ENCODE measurements at regions not wholly inside any gene's neighbourhood (a gene's known extent, or its start where the extent isn't known, plus 50 kb on each side); places are given as distances from the start of the nearest gene placed in this dataset.
"Not testable (repeated sequence)": the region's sequence is repeated elsewhere in the genome, so short reads cannot be mapped to it uniquely, and the experiment has no call there.

DNA sequence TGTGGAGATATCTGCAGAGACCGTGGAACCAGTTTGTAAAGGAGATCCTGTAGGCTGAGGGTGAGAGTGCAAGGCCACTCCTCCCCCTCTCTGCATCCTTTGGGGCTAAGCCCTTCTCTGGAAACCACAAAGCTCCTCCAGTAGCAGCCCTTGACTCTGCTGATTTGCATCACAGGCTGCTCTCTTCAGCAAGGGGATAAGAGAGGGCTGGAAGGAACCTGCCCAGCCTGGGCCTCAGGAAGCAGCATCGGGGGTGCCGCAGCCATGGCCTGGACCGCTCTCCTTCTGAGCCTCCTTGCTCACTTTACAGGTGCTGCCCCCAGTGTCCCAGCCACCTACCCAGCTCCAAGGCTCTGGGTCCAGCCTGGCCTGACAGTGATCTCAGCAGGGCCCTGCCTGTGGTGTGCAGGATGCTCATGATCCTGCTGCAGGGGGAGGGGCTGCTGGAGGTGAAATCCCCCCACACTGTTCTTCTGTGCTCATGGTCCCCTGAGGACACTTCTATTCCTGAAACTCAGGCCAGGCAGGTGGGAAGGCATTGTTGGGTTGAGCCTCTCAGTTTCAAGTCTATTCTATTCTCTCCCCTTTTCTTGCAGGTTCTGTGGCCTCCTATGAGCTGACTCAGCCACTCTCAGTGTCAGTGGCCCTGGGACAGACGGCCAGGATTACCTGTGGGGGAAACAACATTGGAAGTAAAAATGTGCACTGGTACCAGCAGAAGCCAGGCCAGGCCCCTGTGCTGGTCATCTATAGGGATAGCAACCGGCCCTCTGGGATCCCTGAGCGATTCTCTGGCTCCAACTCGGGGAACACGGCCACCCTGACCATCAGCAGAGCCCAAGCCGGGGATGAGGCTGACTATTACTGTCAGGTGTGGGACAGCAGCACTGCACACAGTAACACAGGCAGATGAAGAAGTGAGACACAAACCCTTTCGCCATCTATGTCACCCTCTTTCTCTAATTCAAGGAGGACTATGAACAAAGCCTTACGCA is 68.5 kb upstream of the IGLL5 start:
- no peak for DNase-seq
- ChIA-PET POLR2A (interaction anchor here (0.7 to 1.0 kb wide), 2 partner anchors 9 to 31 kb away, joined by 3 read pairs; no protein-coding TSS in a partner anchor), CTCF (interaction anchor here (1.5 to 1.8 kb wide), 3 partner anchors 9 to 136 kb away, joined by 5 to 9 read pairs (median 5); no protein-coding TSS in a partner anchor)
- intact Hi-C loops (cut with micrococcal nuclease), result no loop called here
- Mint-ChIP-seq H3K27me3 (peaks cover 18% of the 10 kb centered on the region), H3K27ac (no peak overlapping the region), H3K9me3 (no peaks in the 10 kb centered on the region), H3K4me3 (no peak overlapping the region), H3K36me3 (ENCODE audit: low read depth) (no peaks in the 10 kb centered on the region), H3K4me1 (peaks cover 63% of the 10 kb centered on the region)
- TF ChIP-seq, protein P1, sequence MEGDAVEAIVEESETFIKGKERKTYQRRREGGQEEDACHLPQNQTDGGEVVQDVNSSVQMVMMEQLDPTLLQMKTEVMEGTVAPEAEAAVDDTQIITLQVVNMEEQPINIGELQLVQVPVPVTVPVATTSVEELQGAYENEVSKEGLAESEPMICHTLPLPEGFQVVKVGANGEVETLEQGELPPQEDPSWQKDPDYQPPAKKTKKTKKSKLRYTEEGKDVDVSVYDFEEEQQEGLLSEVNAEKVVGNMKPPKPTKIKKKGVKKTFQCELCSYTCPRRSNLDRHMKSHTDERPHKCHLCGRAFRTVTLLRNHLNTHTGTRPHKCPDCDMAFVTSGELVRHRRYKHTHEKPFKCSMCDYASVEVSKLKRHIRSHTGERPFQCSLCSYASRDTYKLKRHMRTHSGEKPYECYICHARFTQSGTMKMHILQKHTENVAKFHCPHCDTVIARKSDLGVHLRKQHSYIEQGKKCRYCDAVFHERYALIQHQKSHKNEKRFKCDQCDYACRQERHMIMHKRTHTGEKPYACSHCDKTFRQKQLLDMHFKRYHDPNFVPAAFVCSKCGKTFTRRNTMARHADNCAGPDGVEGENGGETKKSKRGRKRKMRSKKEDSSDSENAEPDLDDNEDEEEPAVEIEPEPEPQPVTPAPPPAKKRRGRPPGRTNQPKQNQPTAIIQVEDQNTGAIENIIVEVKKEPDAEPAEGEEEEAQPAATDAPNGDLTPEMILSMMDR (IDR thresholded peaks at IDR 0.05), result no peak
- ATAC-seq (ENCODE audit: low read depth), result peak; percentile 72

DNA sequence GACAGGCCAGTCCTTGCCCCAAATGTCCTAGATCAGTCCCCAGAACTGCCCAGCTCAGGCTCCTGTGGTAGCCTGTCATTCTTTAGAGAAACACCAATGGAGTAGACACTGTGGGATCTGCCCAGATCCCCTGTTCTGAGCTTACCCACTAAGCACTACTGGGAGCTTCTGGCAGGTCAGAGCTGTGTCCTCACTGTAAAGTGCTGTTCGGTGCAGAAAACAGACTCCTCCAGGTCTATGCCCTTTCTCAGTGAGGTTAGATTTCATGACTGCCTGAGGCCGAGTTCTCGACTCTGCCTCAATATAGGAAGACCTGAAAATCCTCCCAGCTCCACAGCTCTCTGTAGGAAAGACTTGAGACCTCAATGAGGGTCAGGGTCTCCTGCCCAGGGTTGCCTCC is 67.5 kb upstream of the IGLL5 start:
- ATAC-seq (ENCODE audit: low read depth), result no peak
- H3K9me3 Mint-ChIP-seq, result no peaks in the 10 kb centered on the region
- peaks cover 63% of the 10 kb centered on the region for H3K4me1 Mint-ChIP-seq
- TF ChIP-seq, protein P1 (IDR thresholded peaks at IDR 0.05), result no peak
- intact Hi-C loops (cut with micrococcal nuclease), result no loop called here
- peaks cover 18% of the 10 kb centered on the region for H3K27me3 Mint-ChIP-seq
- no peak overlapping the region for H3K27ac Mint-ChIP-seq
- H3K4me3 Mint-ChIP-seq, result no peak overlapping the region
- POLR2A ChIA-PET, result no interaction called here
- no peaks in the 10 kb centered on the region for H3K36me3 Mint-ChIP-seq (ENCODE audit: low read depth)
- DNase-seq, result no peak
- CTCF ChIA-PET, result no interaction called here

DNA sequence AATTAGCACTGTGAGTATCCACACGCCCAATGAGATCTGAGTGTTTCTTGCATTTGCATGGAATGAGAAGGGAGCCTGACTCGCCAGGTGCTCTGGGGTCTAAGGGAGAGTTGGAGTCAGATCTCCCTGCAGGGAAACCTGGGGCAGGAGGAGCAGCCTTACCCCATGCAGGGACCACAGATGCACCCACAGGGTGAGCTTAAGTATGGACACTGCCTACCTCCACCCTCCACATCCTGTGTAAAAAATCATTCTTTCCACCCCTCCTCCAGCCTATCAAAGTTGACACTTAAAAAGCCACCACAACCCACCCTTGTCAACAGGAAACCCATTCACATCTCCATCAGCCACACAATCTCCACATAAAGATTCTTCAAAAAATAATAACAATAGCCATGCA is 67.0 kb upstream of the IGLL5 start:
- DNase-seq (no peak), ATAC-seq (ENCODE audit: low read depth) (no peak)
- H3K4me1 Mint-ChIP-seq, result peaks cover 66% of the 10 kb centered on the region
- ChIA-PET CTCF (no interaction called here), POLR2A (no interaction called here)
- no peaks in the 10 kb centered on the region for H3K36me3 Mint-ChIP-seq (ENCODE audit: low read depth)
- peaks cover 17% of the 10 kb centered on the region for H3K27me3 Mint-ChIP-seq
- H3K9me3 Mint-ChIP-seq, result no peaks in the 10 kb centered on the region
- TF ChIP-seq, protein P1 (IDR thresholded peaks at IDR 0.05), result no peak
- intact Hi-C loops (cut with micrococcal nuclease), result no loop called here
- no peak overlapping the region for H3K27ac Mint-ChIP-seq
- H3K4me3 Mint-ChIP-seq, result no peak overlapping the region

DNA sequence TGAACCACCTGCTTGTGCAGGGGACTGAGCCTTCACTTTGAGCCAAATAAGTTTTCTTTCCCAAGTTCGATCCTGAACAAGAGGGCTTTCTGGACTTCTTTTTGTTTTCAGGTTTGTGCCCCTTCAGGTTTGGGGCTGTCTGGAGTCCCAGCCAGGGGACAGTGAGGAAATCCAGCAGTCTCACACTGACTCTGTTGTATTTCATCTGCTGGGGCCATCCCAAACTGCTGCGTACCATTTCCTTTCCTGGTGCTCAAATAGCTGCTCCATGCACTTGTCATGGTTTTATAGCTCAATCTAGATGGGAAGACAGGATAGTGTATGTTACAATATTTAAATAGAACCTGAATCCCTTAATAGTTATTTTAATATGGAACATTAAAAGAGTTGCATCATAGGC is 66.3 kb upstream of the IGLL5 start:
- ChIA-PET CTCF (interaction anchor here (1.3 to 1.8 kb wide), 2 partner anchors 34 to 134 kb away, joined by 3 to 8 read pairs; no protein-coding TSS in a partner anchor), POLR2A (no interaction called here)
- TF ChIP-seq, protein P1 (IDR thresholded peaks at IDR 0.05), result no peak
- peaks cover 62% of the 10 kb centered on the region for H3K4me1 Mint-ChIP-seq
- DNase-seq, result no peak
- H3K27me3 Mint-ChIP-seq, result peaks cover 14% of the 10 kb centered on the region
- no peaks in the 10 kb centered on the region for H3K36me3 Mint-ChIP-seq (ENCODE audit: low read depth)
- no peaks in the 10 kb centered on the region for H3K9me3 Mint-ChIP-seq
- H3K27ac Mint-ChIP-seq, result no peak overlapping the region
- no peak for ATAC-seq (ENCODE audit: low read depth)
- no peak overlapping the region for H3K4me3 Mint-ChIP-seq
- intact Hi-C loops (cut with micrococcal nuclease), result no loop called here

DNA sequence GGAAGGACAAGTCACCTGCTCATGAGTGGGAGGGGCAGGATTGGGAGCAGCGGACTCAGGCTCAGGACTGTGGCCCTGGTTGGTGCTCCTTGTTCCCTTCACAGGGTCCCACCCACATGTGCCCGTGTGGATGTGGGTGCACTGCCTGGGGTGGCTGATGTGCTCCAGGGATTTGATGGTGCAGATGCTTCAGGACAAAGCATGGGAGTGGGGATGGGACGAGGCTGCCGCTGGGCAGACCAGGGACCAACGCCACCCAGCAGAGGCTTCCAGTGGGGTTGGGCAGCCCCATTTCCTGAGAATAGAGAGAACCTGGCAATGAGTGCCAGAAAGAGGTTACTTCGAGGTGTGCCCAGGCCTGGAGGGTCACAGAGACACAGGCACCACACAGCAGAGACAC is 65.5 kb upstream of the IGLL5 start:
- no peak for DNase-seq
- peaks cover 8% of the 10 kb centered on the region for H3K27me3 Mint-ChIP-seq
- no peaks in the 10 kb centered on the region for H3K36me3 Mint-ChIP-seq (ENCODE audit: low read depth)
- intact Hi-C loops (cut with micrococcal nuclease), result no loop called here
- TF ChIP-seq, protein P1 (IDR thresholded peaks at IDR 0.05), result no peak
- H3K4me3 Mint-ChIP-seq, result no peak overlapping the region
- CTCF ChIA-PET, result interaction anchor here (1.3 to 2.4 kb wide), 3 partner anchors 12 to 133 kb away, joined by 3 to 9 read pairs (median 8); no protein-coding TSS in a partner anchor
- ATAC-seq (ENCODE audit: low read depth), result peak; percentile 8
- no peaks in the 10 kb centered on the region for H3K9me3 Mint-ChIP-seq
- POLR2A ChIA-PET, result interaction anchor here (1.0 to 1.6 kb wide), 4 partner anchors 10 to 114 kb away, joined by 3 to 5 read pairs (median 4); no protein-coding TSS in a partner anchor
- H3K27ac Mint-ChIP-seq, result peak overlapping the region; percentile 12
- H3K4me1 Mint-ChIP-seq, result peaks cover 62% of the 10 kb centered on the region

DNA sequence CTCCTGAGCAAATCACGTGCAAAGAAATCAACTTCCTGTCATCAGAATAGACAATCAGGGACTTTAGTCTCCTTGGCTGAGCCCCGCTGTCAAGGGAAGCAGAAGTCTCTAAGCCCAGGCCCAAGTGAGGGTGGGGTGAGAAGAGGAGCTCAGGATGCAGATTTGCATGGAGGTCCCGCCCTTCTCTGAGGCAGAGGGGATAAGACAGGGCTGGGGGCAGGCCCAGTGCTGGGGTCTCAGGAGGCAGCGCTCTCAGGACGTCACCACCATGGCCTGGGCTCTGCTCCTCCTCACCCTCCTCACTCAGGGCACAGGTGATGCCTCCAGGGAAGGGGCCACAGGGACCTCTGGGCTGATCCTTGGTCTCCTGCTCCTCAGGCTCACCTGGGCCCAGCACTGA is 65.1 kb upstream of the IGLL5 start:
- intact Hi-C loops (cut with micrococcal nuclease); H3K9me3 Mint-ChIP-seq; H3K36me3 Mint-ChIP-seq (ENCODE audit: low read depth); H3K27me3 Mint-ChIP-seq; DNase-seq: not testable (repeated sequence)
- POLR2A ChIA-PET, result interaction anchor here (1.0 to 1.6 kb wide), 4 partner anchors 10 to 113 kb away, joined by 3 to 5 read pairs (median 4); no protein-coding TSS in a partner anchor
- Mint-ChIP-seq H3K4me1 (peaks cover 62% of the 10 kb centered on the region), H3K4me3 (peak overlapping the region; percentile 19), H3K27ac (peak overlapping the region; percentile 46)
- ATAC-seq (ENCODE audit: low read depth), result peak; percentile 76
- CTCF ChIA-PET, result interaction anchor here (0.8 to 2.4 kb wide), 5 partner anchors 12 to 134 kb away, joined by 3 to 9 read pairs (median 4); no protein-coding TSS in a partner anchor

Data from activated B cell treated with CpG ODN at 0.5 μM for 24 hours (primary cell).